SK-N-SH (cell line): ENCODE measurements at regions not wholly inside any gene's neighbourhood (a gene's known extent, or its start where the extent isn't known, plus 50 kb on each side); places are given as distances from the start of the nearest gene placed in this dataset.

ENCODE experiments used
- CTCF ChIA-PET: fragments of 300-600, 350-600 bp; formaldehyde crosslinking; extraction: SDS; loops from one replicate; lab custom pipeline; 2021; lab: Yijun Ruan, JAX
- POLR2A ChIA-PET: fragments of 350-600 bp; sonication (Branson Sonifier 250); formaldehyde crosslinking; extraction: SDS; loops from one replicate; lab custom pipeline; 2020; ENCODE audit warnings: antibody characterized with exemption, inconsistent platforms; lab: Yijun Ruan, JAX
- DNase-seq: peaks from one replicate; pipeline ENCODE4 v3.0.0; 2012
- H2AFZ ChIP-seq: fragments of 200-600 bp; sonication (generic); 2 replicates; pipeline ENCODE4 v1.8.1; 2016; ENCODE audit warnings: antibody characterized with exemption, mild to moderate bottlenecking, low read depth
- H3F3A ChIP-seq: fragments of 200-600 bp; sonication (generic); replicated peaks from 2 replicates; pipeline ENCODE3; 2016; ENCODE audit warnings: antibody characterized with exemption, mild to moderate bottlenecking; ENCODE audit not compliant: insufficient read depth
- H3K27ac ChIP-seq, 2 experiments: fragments of 200-500 bp in 1 of 2; fragments of 200-600 bp in 1 of 2; sonication (Bioruptor generic) in 1 of 2; sonication (generic), shearing (Covaris generic) in 1 of 2; 2 replicates each; pipeline versions ENCODE4 v1.5.1 to v1.6.1; 2014 to 2016; ENCODE audit warnings: low read depth in 2 of 2, inconsistent platforms in 1 of 2, low read length in 1 of 2, mild to moderate bottlenecking in 1 of 2, mixed read lengths in 1 of 2
- H3K27me3 ChIP-seq: fragments of 200-600 bp; sonication (generic), shearing (Covaris generic); 2 replicates; pipeline ENCODE4 v1.6.1; 2016; ENCODE audit warnings: mixed run types; ENCODE audit not compliant: insufficient read depth
- H3K36me3 ChIP-seq, 2 experiments: fragments of 200-500 bp in 1 of 2; fragments of 200-600 bp in 1 of 2; sonication (Bioruptor generic) in 1 of 2; sonication (generic) in 1 of 2; replicated peaks in 1 of 2; 2 replicates each; pipeline versions ENCODE3 to v1.5.1; 2014 to 2016; ENCODE audit warnings: low read length in 1 of 2, mild to moderate bottlenecking in 1 of 2; ENCODE audit not compliant: insufficient read depth in 2 of 2, control insufficient read depth in 1 of 2
- H3K4me1 ChIP-seq, 2 experiments: fragments of 200-500 bp in 1 of 2; fragments of 200-600 bp in 1 of 2; sonication (Bioruptor generic) in 1 of 2; sonication (generic), shearing (Covaris generic) in 1 of 2; 2 replicates each; pipeline versions ENCODE4 v1.5.1 to v1.6.1; 2014 to 2016; ENCODE audit warnings: low read depth in 1 of 2, low read length in 1 of 2, mixed run types in 1 of 2; ENCODE audit not compliant: insufficient read depth in 2 of 2, control insufficient read depth in 1 of 2
- H3K4me2 ChIP-seq: fragments of 200-600 bp; sonication (generic), shearing (Covaris generic); 2 replicates; pipeline ENCODE4 v1.6.1; 2017; ENCODE audit warnings: mixed run types
- H3K4me3 ChIP-seq, 2 experiments: fragments of 200-500 bp in 1 of 2; fragments of 200-600 bp in 1 of 2; sonication (Bioruptor generic) in 1 of 2; sonication (generic), shearing (Covaris generic) in 1 of 2; 2 replicates each; pipeline versions ENCODE4 v1.5.1 to v1.8.1; 2014 to 2016; ENCODE audit warnings: low read depth in 2 of 2, inconsistent platforms in 1 of 2, low read length in 1 of 2, mild to moderate bottlenecking in 1 of 2, mixed read lengths in 1 of 2, moderate library complexity in 1 of 2
- H3K79me2 ChIP-seq: fragments of 200-600 bp; sonication (generic); 2 replicates; pipeline ENCODE4 v1.8.1; 2017; ENCODE audit warnings: mild to moderate bottlenecking; ENCODE audit not compliant: insufficient read depth
- H3K9ac ChIP-seq: fragments of 200-600 bp; sonication (generic); 2 replicates; pipeline ENCODE4 v1.6.1; 2017; ENCODE audit warnings: mixed run types
- H3K9me2 ChIP-seq: fragments of 200-600 bp; sonication (generic); 2 replicates; pipeline ENCODE4 v1.6.1; 2017; ENCODE audit warnings: mixed run types
- H3K9me3 ChIP-seq: fragments of 200-600 bp; sonication (generic); 2 replicates; pipeline ENCODE4 v1.6.1; 2017; ENCODE audit warnings: mixed run types, mild to moderate bottlenecking, moderate library complexity
- H4K20me1 ChIP-seq: fragments of 200-600 bp; sonication (generic); 2 replicates; pipeline ENCODE4 v1.6.1; 2017; ENCODE audit warnings: mild to moderate bottlenecking, mixed run types; ENCODE audit not compliant: insufficient read depth
- CTCF ChIP-seq: fragments of 200-600 bp; sonication (generic); IDR thresholded peaks from 2 replicates; pipeline ENCODE4 v1.6.1; 2017; ENCODE audit warnings: antibody characterized with exemption, mild to moderate bottlenecking, moderate library complexity
- EP300 ChIP-seq, 2 experiments: IDR thresholded peaks; 2 replicates each; pipeline versions ENCODE4 v1.4.0 to v1.6.1; 2012; ENCODE audit warnings: borderline replicate concordance in 1 of 2, low read depth in 1 of 2, low read length in 1 of 2
- FOXJ3 ChIP-seq: sonication (generic); formaldehyde crosslinking; IDR thresholded peaks from 2 replicates; pipeline ENCODE4 v1.5.1; 2020; ENCODE audit warnings: mild to moderate bottlenecking, missing genetic modification reagents
- GATA2 ChIP-seq: sonication (generic); formaldehyde crosslinking; IDR thresholded peaks from 2 replicates; pipeline ENCODE4 v1.5.0; 2020; ENCODE audit warnings: mild to moderate bottlenecking, missing genetic modification reagents
- JUND ChIP-seq: IDR thresholded peaks from 2 replicates; pipeline ENCODE4 v1.4.0; 2012
- NRF1 ChIP-seq: IDR thresholded peaks from 2 replicates; pipeline ENCODE4 v1.6.1; 2012; ENCODE audit warnings: low read depth, mild to moderate bottlenecking, low read length
- RAD21 ChIP-seq: IDR thresholded peaks from 2 replicates; pipeline ENCODE4 v1.6.1; 2012; ENCODE audit warnings: mild to moderate bottlenecking, low read length
- RFX5 ChIP-seq: IDR thresholded peaks from 2 replicates; pipeline ENCODE4 v1.6.1; 2012; ENCODE audit warnings: mild to moderate bottlenecking, improper control_type of control experiment, low read length
- SMC3 ChIP-seq: IDR thresholded peaks from 2 replicates; pipeline ENCODE4 v1.6.1; 2012; ENCODE audit warnings: low read depth, low read length, improper control_type of control experiment
- TCF12 ChIP-seq: IDR thresholded peaks from 2 replicates; pipeline ENCODE4 v1.4.0; 2012
- WGBS: methylation state at CpG from one replicate; pipeline ENCODE4 v1.1.6; 2017; ENCODE audit warnings: low lambda C conversion rate; 5-methylcytosine and 5-hydroxymethylcytosine counted together
- TF ChIP-seq, protein P1 (sequence below): fragments of 150-350 bp; IDR thresholded peaks from 2 replicates; pipeline ENCODE4 v1.6.1; 2016; ENCODE audit warnings: mild to moderate bottlenecking, low read depth, low read length
- TF ChIP-seq, protein P2 (sequence below): fragments of 150-350 bp; IDR thresholded peaks from 2 replicates; pipeline ENCODE4 v1.6.1; 2017; ENCODE audit warnings: antibody characterized with exemption, low read length, low read depth, borderline replicate concordance

DNA sequence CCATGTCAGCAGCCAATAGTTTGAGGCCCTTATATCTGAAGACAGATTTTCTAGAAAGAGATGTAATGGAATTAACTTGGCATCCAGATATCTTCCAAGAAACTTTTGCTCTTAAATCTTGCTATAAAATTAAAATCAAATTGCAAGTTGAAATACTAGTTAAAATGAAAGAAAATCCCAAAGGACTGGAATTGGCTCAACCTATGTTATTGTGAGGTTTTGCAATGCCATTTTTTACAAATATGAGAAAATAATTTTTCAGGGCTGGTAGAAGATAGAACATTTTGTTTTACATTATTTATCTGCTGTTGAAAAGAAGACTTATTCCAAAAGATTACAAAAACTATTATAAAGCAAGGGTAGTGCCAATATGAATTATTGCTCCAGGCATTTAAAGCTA, 92.2 kb upstream of the AGTR1 start:
- H4K20me1 ChIP-seq: no peaks in the 10 kb centered on the region
- H3K9me2 ChIP-seq: no peaks in the 10 kb centered on the region
- no peak overlapping the region for H2AFZ ChIP-seq
- no peak overlapping the region for H3K4me3 ChIP-seq
- no peak overlapping the region for H3K4me2 ChIP-seq
- H3K79me2 ChIP-seq: no peaks in the 10 kb centered on the region
- no peaks in the 10 kb centered on the region for H3K36me3 ChIP-seq
- DNase-seq: no peak
- H3K9me3 ChIP-seq: no peaks in the 10 kb centered on the region
- ChIA-PET CTCF (interaction anchor here (2.2 kb wide), 1 partner anchor 38 kb away, joined by 5 read pairs; no protein-coding TSS in a partner anchor), POLR2A (no interaction called here)
- no peaks in the 10 kb centered on the region for H3F3A ChIP-seq
- H3K9ac ChIP-seq: no peak overlapping the region
- peaks cover 0 to 5% of the 10 kb centered on the region in 2 experiments; a peak in 1 of 4 replicates for H3K4me1 ChIP-seq
- no peaks in the 10 kb centered on the region for H3K27me3 ChIP-seq
- H3K27ac ChIP-seq: no peak overlapping the region
- TF ChIP-seq FOXJ3 (CRISPR knock-in tag) (no peak), NRF1 (no peak), RAD21 (no peak), CTCF (no peak), TCF12 (no peak)

- DNase-seq: no peak
- no peaks in the 10 kb centered on the region for H3K36me3 ChIP-seq
- H3K27ac ChIP-seq: no peak overlapping the region
- H3K9ac ChIP-seq: no peak overlapping the region
- ChIA-PET POLR2A (no interaction called here), CTCF (no interaction called here)
- no peak overlapping the region for H2AFZ ChIP-seq
- H3K4me2 ChIP-seq: no peak overlapping the region
- H3K4me1 ChIP-seq: peaks cover 0 to 5% of the 10 kb centered on the region in 2 experiments; a peak in 1 of 4 replicates
- H3K9me2 ChIP-seq: no peaks in the 10 kb centered on the region
- H3K79me2 ChIP-seq: no peaks in the 10 kb centered on the region
- H4K20me1 ChIP-seq: no peaks in the 10 kb centered on the region
- no peaks in the 10 kb centered on the region for H3F3A ChIP-seq
- TF ChIP-seq, protein P1, sequence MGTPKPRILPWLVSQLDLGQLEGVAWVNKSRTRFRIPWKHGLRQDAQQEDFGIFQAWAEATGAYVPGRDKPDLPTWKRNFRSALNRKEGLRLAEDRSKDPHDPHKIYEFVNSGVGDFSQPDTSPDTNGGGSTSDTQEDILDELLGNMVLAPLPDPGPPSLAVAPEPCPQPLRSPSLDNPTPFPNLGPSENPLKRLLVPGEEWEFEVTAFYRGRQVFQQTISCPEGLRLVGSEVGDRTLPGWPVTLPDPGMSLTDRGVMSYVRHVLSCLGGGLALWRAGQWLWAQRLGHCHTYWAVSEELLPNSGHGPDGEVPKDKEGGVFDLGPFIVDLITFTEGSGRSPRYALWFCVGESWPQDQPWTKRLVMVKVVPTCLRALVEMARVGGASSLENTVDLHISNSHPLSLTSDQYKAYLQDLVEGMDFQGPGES: no peak
- TF ChIP-seq FOXJ3 (CRISPR knock-in tag) (no peak), JUND (no peak)
- no peaks in the 10 kb centered on the region for H3K9me3 ChIP-seq
- H3K27me3 ChIP-seq: no peaks in the 10 kb centered on the region
- no peak overlapping the region for H3K4me3 ChIP-seq
Measured at GRCh38 chr3:148606979-148607378, 90.7 kb upstream of the AGTR1 start.

- H3K4me3 ChIP-seq: no peak overlapping the region
- TF ChIP-seq FOXJ3 (CRISPR knock-in tag) (no peak), EP300 (IDR thresholded peaks at IDR 0.05; ENCODE audit: borderline replicate concordance in 1 of 2, low read depth in 1 of 2, low read length in 1 of 2) (no peak), GATA2 (CRISPR knock-in tag) (no peak), SMC3 (no peak), RFX5 (no peak), CTCF (no peak)
- TF ChIP-seq, protein P2, sequence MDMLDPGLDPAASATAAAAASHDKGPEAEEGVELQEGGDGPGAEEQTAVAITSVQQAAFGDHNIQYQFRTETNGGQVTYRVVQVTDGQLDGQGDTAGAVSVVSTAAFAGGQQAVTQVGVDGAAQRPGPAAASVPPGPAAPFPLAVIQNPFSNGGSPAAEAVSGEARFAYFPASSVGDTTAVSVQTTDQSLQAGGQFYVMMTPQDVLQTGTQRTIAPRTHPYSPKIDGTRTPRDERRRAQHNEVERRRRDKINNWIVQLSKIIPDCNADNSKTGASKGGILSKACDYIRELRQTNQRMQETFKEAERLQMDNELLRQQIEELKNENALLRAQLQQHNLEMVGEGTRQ: no peak
- H3K27me3 ChIP-seq: no peaks in the 10 kb centered on the region
- ChIA-PET CTCF (no interaction called here), POLR2A (no interaction called here)
- no peaks in the 10 kb centered on the region for H3K9me2 ChIP-seq
- no peak for DNase-seq
- no peak overlapping the region for H3K27ac ChIP-seq
- no peak overlapping the region for H2AFZ ChIP-seq
- H3K36me3 ChIP-seq: no peaks in the 10 kb centered on the region
- H3K79me2 ChIP-seq: no peaks in the 10 kb centered on the region
- no peak overlapping the region for H3K9ac ChIP-seq
- no peaks in the 10 kb centered on the region for H4K20me1 ChIP-seq
- no peaks in the 10 kb centered on the region for H3K9me3 ChIP-seq
- WGBS: 25% methylated on average over 1 of the region's 1 CpG
- peaks cover 0 to 5% of the 10 kb centered on the region in 2 experiments; a peak in 1 of 4 replicates for H3K4me1 ChIP-seq
- no peaks in the 10 kb centered on the region for H3F3A ChIP-seq
- H3K4me2 ChIP-seq: no peak overlapping the region
Measured at GRCh38 chr3:148607491-148607890, 90.2 kb upstream of the AGTR1 start.
